GM11168 (cell line): ENCODE measurements at regions not wholly inside any gene's neighbourhood (a gene's known extent, or its start where the extent isn't known, plus 50 kb on each side); places are given as distances from the start of the nearest gene placed in this dataset.

Experiments used
- in situ Hi-C: fragments of 300-500 bp; cut with MboI; formaldehyde crosslinking; loops from one replicate; pipeline ENCODE4 v1.12.0; 2022; ENCODE audit warnings: low sequenced_read_pairs; ENCODE audit not compliant: unreplicated experiment

GRCh38 chr16:75916451-75916850, 190.2 kb upstream of the CPHXL start:
- in situ Hi-C loops, result no loop called here

GRCh38 chr16:75918109-75918508, 191.8 kb upstream of the CPHXL start:
- in situ Hi-C loops, result no loop called here

- in situ Hi-C loops, result no loop called here
These were observed 193.4 kb upstream of the CPHXL start for GRCh38 chr16:75919664-75920063.

GRCh38 chr16:75921281-75921680, 195.0 kb upstream of the CPHXL start:
- in situ Hi-C loops, result no loop called here

- in situ Hi-C loops, result no loop called here
These were observed 196.0 kb upstream of the CPHXL start for GRCh38 chr16:75922250-75922649.

- in situ Hi-C loops, result no loop called here
These were observed 198.1 kb upstream of the CPHXL start for GRCh38 chr16:75924397-75924796.

- in situ Hi-C loops, result no loop called here
These were observed 201.5 kb upstream of the CPHXL start for GRCh38 chr16:75927810-75928209.

- in situ Hi-C loops, result no loop called here
These were observed 202.0 kb upstream of the CPHXL start for GRCh38 chr16:75928295-75928694.

- in situ Hi-C loops, result no loop called here
These were observed 202.8 kb upstream of the CPHXL start for GRCh38 chr16:75929046-75929445.

- in situ Hi-C loops, result no loop called here
These were observed 204.8 kb upstream of the CPHXL start for GRCh38 chr16:75931043-75931442.

- in situ Hi-C loops, result no loop called here
These were observed 205.7 kb upstream of the CPHXL start for GRCh38 chr16:75931970-75932369.

- in situ Hi-C loops, result no loop called here
These were observed 212.5 kb upstream of the CPHXL start for GRCh38 chr16:75938818-75939217.

GRCh38 chr16:75942351-75942750, 216.1 kb upstream of the CPHXL start:
- in situ Hi-C loops, result no loop called here

GRCh38 chr16:75942936-75943335, 216.6 kb upstream of the CPHXL start:
- in situ Hi-C loops, result no loop called here

- in situ Hi-C loops, result no loop called here
These were observed 217.6 kb upstream of the CPHXL start for GRCh38 chr16:75943705-75944514.

- in situ Hi-C loops, result no loop called here
These were observed 219.7 kb upstream of the CPHXL start for GRCh38 chr16:75945916-75946457.

- in situ Hi-C loops, result no loop called here
These were observed 221.4 kb upstream of the CPHXL start for GRCh38 chr16:75947626-75948239.

- in situ Hi-C loops, result no loop called here
These were observed 222.2 kb upstream of the CPHXL start for GRCh38 chr16:75948441-75948840.

GRCh38 chr16:75948886-75949285, 222.6 kb upstream of the CPHXL start:
- in situ Hi-C loops, result no loop called here

GRCh38 chr16:75952124-75952523, 225.8 kb upstream of the CPHXL start:
- in situ Hi-C loops, result no loop called here

- in situ Hi-C loops, result no loop called here
These were observed 231.6 kb upstream of the CPHXL start for GRCh38 chr16:75957870-75958269.
